ENCODE measurements at regions not wholly inside any gene's neighbourhood (a gene's known extent, or its start where the extent isn't known, plus 50 kb on each side); places are given as distances from the start of the nearest gene placed in this dataset.
"Not testable (repeated sequence)": the region's sequence is repeated elsewhere in the genome, so short reads cannot be mapped to it uniquely, and the experiment has no call there.

DNA sequence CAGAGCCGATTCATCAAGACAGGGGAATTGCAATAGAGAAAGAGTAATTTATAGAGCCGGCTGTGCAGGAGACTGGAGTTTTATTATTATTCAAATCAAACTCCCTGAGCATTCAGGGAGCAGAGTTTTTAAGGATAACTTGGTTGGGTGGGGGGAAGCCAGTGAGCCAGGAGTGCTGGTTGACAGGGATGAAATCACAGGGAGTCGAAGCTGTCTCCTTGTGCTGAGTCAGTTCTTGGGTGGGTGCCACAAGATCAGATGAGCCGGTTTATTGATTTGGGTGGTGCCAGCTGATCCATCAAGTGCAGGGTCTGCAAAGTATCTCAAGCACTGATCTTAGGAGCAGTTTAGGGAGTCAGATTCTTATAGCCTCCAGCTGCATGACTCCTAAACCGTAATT, 95.4 kb upstream of the CCDC80 start:
- no peak for DNase-seq

DNA sequence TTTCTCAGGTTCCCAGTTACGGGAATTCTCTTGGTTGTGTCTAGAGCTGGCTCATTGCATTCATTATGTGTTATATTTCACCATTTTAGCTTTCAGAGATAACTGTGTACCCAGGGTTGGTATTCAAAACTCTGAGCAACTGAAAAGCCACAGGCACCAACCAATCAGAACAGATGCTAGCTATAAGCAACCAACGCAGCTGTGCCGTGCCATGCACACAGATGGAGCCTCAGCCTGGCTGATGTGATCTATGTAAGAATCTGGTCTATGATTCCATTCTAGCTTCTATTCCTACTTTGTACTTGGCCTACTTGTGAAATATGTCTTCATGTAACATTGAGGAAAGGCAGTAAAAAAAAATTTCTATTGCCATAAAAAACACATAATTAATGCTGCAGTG, 95.0 kb upstream of the CCDC80 start:
- DNase-seq, result no peak

DNA sequence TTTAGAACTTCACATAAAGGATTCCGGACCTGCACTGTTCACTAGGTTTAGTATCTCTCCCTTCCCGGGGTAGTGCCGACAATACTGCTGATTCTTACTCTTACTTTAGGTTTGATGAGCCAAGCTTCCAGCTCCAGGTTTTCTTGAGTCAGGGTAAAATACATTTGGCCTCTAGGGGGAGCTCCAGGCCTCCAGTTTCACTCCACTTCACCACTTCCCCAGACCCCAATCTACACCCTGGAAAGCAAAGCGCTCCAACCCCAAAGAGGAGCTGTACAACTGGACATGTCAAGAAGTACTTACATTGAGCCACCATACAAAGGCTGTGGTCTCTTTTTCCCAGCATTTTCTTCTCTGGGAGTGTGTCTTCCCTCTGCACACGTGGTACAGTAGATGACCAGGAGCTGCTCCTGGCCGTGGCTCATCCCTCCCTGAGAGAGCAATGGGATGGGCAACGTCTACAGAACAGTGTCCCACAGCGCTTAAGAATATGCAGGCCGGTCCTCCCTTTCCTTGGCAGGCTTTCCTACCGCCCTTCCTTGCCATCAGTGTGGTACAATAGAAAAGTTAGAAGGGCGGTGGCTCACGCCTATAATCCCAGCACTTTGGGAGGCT, 93.9 kb upstream of the CCDC80 start:
- DNase-seq, result peak; percentile 45 to 54

DNA sequence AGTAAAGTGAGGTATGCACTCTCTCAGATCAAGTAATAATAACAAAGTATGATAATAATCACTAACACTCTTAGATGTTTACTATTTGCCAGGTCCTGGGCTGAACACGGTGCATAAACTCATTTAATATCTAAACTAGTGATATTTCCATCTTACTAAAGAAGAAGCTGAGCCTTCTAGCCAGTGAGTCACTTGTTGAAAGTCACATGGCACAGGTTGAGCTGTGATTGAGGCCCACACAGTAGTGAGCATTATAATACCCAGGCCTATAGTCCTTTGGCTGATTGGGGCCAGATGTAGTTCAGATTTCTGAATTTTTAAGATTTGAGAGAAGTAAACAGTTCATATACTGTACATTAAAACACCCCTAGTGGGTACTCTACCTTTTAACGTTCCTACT, 93.2 kb upstream of the CCDC80 start:
- DNase-seq, result no peak

DNA sequence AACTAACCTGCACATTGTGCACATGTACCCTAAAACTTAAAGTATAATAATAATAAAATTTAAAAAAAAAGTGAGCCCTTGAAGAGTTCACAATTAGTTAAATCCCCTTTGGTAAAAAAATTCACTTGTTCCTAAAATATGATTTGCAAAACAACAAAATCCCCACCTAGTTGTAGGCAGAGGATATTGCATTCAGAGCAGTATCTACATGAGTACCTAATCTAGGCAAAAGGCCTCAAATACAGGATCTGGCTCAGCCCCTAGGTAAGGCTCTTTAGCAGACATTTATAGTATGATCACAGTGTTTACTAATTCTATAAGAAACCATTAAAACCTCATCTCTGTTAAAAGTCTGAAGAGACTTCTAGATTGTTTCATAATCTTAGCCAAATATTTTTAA, 89.3 kb upstream of the CCDC80 start:
- no peak for DNase-seq

DNA sequence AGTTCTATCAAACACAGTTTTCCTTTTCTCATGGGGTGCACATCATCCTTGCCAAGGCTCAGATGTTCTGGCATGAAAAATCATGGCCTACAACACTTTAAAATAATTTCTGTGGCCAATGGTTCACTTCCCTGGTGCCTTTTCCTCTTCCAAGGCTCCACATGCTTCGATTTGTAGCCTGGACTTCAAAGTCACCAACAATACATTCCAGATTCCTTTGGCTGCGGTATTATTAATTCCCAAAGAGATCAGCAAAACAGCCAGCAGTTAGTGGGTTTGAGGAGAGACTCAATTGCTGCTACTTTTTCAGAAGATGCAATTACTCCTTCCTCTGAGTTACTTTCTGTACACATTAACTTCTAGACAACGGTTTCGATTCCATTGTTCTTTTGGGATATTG, 80.3 kb upstream of the CCDC80 start:
- no peak for DNase-seq

DNA sequence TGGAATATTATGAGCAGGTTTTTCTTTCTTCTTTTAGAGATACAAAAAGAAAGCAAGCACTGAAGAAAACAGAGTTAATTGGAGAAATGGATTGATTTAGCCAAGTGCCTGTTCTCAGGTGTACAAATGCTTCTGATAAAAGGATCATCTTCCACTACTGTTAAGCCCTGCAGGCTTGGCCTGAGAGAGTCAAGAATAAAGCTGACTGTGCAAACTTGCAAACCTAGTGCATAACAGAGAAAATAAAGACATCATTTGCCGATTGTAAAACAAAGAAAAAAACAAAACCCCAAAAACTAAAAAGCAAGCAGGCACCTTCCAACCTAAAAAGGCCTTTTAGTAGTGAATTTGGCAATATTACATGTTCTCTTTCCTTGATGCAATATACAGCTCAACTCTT, 78.0 kb upstream of the CCDC80 start:
- DNase-seq, result no peak

DNA sequence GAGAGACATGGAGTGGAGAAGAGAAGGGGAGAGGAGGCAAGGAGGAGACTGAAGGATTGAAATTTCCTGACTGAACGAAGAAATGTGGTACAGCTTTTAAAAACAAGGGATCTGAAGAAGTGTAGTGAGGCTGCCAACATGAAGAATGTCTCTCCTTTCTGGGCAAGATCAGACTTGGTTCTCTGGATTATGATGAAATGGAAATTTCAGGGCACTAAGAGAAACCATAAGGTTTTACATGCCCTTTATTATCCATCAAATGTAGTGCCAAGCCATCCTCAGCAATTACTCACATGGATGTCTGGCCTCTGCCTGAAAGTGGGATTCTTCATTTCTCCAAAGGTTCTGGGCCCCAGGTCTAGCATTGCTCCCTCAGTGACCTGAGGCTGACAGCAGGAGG, 77.6 kb upstream of the CCDC80 start:
- DNase-seq, result no peak

DNA sequence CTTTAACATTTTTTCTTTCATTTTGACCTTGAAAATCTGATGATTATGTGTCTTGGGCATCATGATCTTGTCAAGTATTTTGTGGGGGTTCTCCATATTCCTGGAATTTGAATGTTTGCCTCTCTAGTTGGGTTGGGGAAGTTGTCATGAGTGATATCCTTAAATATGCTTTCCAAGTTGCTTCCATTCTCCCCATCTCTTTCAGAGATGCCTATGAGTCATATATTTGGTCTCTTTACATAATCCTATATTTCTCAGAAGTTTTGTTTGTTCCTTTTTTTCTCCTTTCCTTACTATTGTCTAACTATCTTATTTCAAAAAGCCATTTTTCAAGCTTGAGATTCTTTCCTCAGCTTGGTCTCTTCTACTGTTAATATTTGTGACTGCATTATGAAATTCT, 69.0 kb upstream of the CCDC80 start:
- no peak for DNase-seq

DNA sequence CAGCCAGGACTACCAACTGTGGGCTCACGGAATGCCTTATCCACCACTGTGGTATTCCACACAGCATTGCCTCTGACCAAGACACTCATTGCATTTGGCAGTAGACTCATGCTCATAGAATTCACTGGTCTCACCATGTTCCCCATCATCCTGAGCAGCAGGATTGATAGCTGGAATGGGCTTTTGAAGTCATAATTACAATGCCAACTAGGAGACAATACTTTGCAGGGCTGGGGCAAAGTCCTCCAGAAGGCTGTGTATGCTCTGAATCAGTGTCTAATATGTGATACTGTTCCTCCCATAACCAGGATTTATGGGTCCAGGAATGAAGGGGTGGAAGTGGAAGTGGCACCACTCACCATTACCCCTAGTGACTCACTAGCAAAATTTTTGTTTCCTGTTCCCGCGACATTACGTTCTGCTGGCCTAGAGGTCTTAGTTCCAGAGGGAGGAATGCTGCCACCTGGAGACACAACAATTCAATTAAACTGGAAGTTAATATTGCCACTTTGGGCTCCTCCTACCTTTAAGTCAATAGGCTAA, 58.6 kb upstream of the CCDC80 start:
- no peak for DNase-seq

DNA sequence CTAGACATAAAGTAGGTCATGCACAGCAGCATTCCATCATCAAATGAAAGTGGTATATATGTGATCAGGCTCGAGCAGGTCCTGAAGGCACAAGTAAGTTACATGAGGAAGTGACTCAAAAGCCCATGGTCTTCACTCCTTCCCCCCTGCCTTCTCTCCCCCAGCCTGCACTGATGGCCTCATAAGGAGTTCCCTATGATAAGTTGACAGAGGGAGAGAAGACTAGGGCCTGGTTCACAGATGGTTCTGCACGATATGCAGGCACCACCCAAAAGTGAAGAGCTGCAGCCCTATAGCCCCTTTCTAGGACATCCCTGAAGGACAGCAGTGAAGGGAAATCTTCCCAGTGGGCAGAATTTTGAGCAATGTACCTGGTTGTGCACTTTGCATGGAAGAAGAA, 57.5 kb upstream of the CCDC80 start:
- DNase-seq, result not testable (repeated sequence)

DNA sequence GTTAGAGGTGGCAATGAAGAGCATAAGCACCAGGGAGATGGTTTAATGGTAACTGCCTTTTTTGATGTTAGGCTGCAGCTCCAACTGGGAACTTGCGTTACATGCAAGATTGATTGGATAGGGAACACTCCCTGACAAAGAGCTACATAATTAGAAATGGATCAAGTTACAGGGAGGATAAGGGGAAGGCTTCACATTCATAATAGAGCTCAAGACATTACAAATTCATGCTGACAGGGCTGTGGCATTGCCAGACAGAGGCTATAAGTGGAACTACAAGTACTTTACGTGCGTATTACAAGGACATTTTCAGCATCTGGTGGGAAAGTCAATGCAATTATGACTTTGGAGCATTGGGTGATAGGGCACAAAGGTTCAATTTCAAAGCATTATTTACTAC, 55.3 kb upstream of the CCDC80 start:
- not testable (repeated sequence) for DNase-seq

DNA sequence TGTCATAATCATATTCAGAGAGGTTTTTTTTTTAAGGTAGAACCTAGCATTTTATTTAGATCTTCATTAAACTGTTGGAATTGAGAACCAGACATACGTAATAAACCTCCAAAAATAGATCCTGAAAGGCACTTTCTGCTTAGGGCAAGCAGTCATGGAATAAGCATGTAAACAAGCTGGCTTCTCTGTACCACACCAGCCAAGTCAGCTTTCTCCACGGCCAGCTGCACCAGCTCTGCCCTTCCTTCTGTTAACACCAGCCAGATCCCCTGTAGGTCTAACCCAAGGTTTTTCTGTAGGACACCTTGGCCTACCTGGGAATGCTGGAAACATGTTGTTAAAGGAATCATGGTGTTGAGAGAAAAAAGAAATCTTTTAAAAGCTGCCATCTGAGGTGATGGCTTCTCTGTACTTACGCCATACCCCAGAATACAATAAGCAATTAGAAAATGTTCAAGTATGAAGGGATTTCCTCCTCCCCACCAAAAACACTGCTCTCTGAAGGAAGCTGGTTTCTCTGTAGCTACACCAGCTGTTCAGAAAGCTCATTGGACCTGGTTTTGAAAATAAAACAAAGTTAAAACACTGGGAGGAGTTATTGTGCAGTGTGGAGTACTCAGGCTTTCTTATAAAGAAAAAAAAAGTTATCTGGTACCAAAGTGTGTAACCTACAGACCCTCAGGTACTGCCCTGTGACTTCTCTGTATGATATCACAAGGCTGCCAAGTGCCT, 54.6 kb upstream of the CCDC80 start:
- not testable (repeated sequence) for DNase-seq

DNA sequence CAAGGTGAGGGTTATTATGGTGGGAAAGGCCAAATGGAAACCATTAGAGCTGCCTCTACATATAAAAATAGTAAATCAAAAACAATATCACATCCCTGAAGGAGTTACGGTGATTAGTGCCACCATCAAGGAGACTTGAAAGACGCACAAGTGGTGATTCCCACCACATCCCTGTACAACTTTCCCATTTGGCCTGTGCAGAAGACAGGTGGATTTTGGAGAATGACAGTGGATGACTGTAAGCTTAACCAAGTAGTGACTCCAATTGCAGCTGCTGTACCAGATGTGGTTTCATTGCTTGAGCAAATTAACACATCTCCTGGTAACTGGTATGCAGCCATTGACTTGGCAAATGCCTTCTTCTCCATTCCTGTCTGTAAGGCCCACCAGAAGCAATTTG, 54.0 kb upstream of the CCDC80 start:
- DNase-seq, result not testable (repeated sequence)

DNA sequence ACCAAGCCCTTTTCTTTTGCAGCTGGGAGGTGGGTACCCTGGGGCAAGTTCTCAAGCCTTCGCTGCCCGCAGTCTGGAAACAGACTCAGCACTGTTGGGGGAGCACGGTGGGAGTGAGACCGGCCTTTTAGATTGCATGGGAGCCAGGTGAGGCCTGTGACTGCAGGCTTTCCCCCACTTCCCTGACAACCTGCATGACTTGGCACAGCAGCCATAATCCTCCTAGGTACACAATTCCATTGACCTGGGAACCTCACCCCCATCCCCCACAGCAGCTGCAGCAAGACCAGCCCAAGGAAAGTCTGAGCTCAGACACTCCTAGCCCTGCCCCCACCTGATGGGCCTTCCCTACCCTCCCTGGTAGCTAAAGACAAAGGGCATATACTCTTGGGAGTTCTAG, 52.2 kb upstream of the CCDC80 start:
- DNase-seq, result no peak

Measured in SHP77 (cell line).